PC-9 (cell line): ENCODE measurements at regions not wholly inside any gene's neighbourhood (a gene's known extent, or its start where the extent isn't known, plus 50 kb on each side); places are given as distances from the start of the nearest gene placed in this dataset.

Experiments used
- CTCF ChIP-seq: fragments of 200-600 bp; sonication (generic); conservative IDR thresholded peaks from 2 replicates; pipeline ENCODE4 v1.6.1; 2017; ENCODE audit warnings: mixed run types, antibody characterized with exemption, mild to moderate bottlenecking, moderate library complexity
- EZH2 ChIP-seq: fragments of 200-600 bp; sonication (generic); IDR thresholded peaks from 2 replicates; pipeline ENCODE4 v1.8.0; 2017; ENCODE audit warnings: antibody characterized with exemption, low read depth

GRCh38 chr6:166785131-166785530 lies 158.1 kb upstream of the RPS6KA2 start:
- TF ChIP-seq CTCF (no peak), EZH2 (no peak)
